DND-41 (cell line): ENCODE measurements at regions not wholly inside any gene's neighbourhood (a gene's known extent, or its start where the extent isn't known, plus 50 kb on each side); places are given as distances from the start of the nearest gene placed in this dataset.
"Not testable (repeated sequence)": the region's sequence is repeated elsewhere in the genome, so short reads cannot be mapped to it uniquely, and the experiment has no call there.

ENCODE experiments used
- ATAC-seq: fragments of 200-7000 bp; cut with Tn5 transposase; 3 replicates; pipeline ENCODE4 v1.9.1; 2021; ENCODE audit warnings: low read depth; ENCODE audit not compliant: insufficient read depth
- DNase-seq: peaks from one replicate; pipeline ENCODE4 v3.0.0-alpha.2; 2020
- H2AFZ ChIP-seq: 2 replicates; pipeline ENCODE4 v1.6.0; 2012; ENCODE audit warnings: low read depth, low read length
- H3K27ac ChIP-seq: 2 replicates; pipeline ENCODE4 v1.5.1; 2012; ENCODE audit warnings: low read length, inconsistent platforms
- H3K27me3 ChIP-seq: fragments of 200-600 bp; sonication (generic); 2 replicates; pipeline ENCODE4 v1.6.0; 2012; ENCODE audit warnings: low read length, mild to moderate bottlenecking, inconsistent platforms; ENCODE audit not compliant: insufficient read depth, poor library complexity
- H3K36me3 ChIP-seq: 2 replicates; pipeline ENCODE4 v1.5.1; 2012; ENCODE audit warnings: low read length, inconsistent platforms; ENCODE audit not compliant: insufficient read depth
- H3K4me1 ChIP-seq: 2 replicates; pipeline ENCODE4 v1.5.1; 2012; ENCODE audit warnings: mild to moderate bottlenecking, low read length; ENCODE audit not compliant: insufficient read depth
- H3K4me2 ChIP-seq: 2 replicates; pipeline ENCODE4 v1.6.0; 2012; ENCODE audit warnings: mild to moderate bottlenecking, moderate library complexity, low read length, inconsistent platforms; ENCODE audit not compliant: insufficient read depth
- H3K4me3 ChIP-seq, 2 experiments: fragments of 200-600 bp in 1 of 2; shearing (Covaris generic) in 1 of 2; 2 replicates each; pipeline ENCODE4 v1.5.1; 2012 to 2016; ENCODE audit warnings: inconsistent platforms in 2 of 2, low read length in 2 of 2, mild to moderate bottlenecking in 2 of 2, low read depth in 1 of 2, moderate library complexity in 1 of 2
- H3K79me2 ChIP-seq: 2 replicates; pipeline ENCODE4 v1.6.0; 2012; ENCODE audit warnings: low read length, inconsistent platforms; ENCODE audit not compliant: insufficient read depth
- H3K9ac ChIP-seq: 2 replicates; pipeline ENCODE4 v1.6.0; 2012; ENCODE audit warnings: low read depth, mild to moderate bottlenecking, inconsistent platforms, low read length, moderate library complexity
- H3K9me3 ChIP-seq: 2 replicates; pipeline ENCODE4 v1.5.1; 2012; ENCODE audit warnings: low read length, moderate library complexity, mild to moderate bottlenecking, inconsistent platforms; ENCODE audit not compliant: insufficient read depth, severe bottlenecking
- H4K20me1 ChIP-seq: 2 replicates; pipeline ENCODE4 v1.6.0; 2012; ENCODE audit warnings: low read length; ENCODE audit not compliant: insufficient read depth
- CTCF ChIP-seq: IDR thresholded peaks from 2 replicates; pipeline ENCODE4 v1.5.1; 2012; ENCODE audit warnings: borderline replicate concordance, low read length, moderate library complexity, mild to moderate bottlenecking; ENCODE audit not compliant: poor library complexity, severe bottlenecking; ENCODE audit errors: extremely low read depth
- EZH2 ChIP-seq: IDR thresholded peaks from 3 replicates; pipeline ENCODE4 v1.6.1; 2012; ENCODE audit warnings: borderline replicate concordance, low read depth, mild to moderate bottlenecking, moderate library complexity, low read length, inconsistent platforms; ENCODE audit not compliant: severe bottlenecking

- Histone ChIP-seq H3K9ac (no peak overlapping the region), H2AFZ (no peak overlapping the region), H3K27ac (no peak overlapping the region), H3K4me1 (no peaks in the 10 kb centered on the region), H4K20me1 (no peaks in the 10 kb centered on the region), H3K4me3 (no peak overlapping the region), H3K79me2 (no peaks in the 10 kb centered on the region), H3K36me3 (no peaks in the 10 kb centered on the region), H3K27me3 (no peaks in the 10 kb centered on the region), H3K4me2 (no peak overlapping the region), H3K9me3 (no peaks in the 10 kb centered on the region)
- no peak for ATAC-seq
- TF ChIP-seq CTCF (no peak), EZH2 (no peak)
- no peak for DNase-seq
Measured at GRCh38 chr9:107577140-107577776, 87.7 kb upstream of the KLF4 start.

DNA sequence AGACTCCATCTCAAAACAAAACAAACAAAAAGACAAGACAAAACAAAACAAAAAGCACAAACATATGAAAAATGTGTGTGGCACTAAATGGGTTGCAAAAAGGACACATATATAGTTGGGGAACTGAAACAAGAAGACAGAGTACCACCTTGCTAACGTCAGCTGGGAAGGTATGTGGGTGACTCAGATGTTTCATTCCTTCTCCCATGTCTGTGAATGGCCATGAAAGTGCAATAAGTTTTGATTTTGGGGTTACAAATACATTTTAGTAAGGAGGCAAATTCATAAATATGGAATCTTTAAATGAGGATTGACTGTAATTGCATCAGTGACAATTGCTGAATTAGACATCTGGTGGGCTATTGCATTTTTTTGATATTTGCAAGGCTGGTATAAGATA lies 81.6 kb upstream of the KLF4 start:
- H3K79me2 ChIP-seq = no peaks in the 10 kb centered on the region
- H4K20me1 ChIP-seq = no peaks in the 10 kb centered on the region
- TF ChIP-seq EZH2 = no peak
- TF ChIP-seq CTCF = no peak
- H3K9ac ChIP-seq = no peak overlapping the region
- DNase-seq = no peak
- no peak for ATAC-seq
- H3K4me1 ChIP-seq = no peaks in the 10 kb centered on the region
- no peaks in the 10 kb centered on the region for H3K27me3 ChIP-seq
- no peak overlapping the region for H2AFZ ChIP-seq
- H3K9me3 ChIP-seq = no peaks in the 10 kb centered on the region
- no peak overlapping the region for H3K4me2 ChIP-seq
- no peak overlapping the region for H3K4me3 ChIP-seq
- no peaks in the 10 kb centered on the region for H3K36me3 ChIP-seq
- no peak overlapping the region for H3K27ac ChIP-seq

DNA sequence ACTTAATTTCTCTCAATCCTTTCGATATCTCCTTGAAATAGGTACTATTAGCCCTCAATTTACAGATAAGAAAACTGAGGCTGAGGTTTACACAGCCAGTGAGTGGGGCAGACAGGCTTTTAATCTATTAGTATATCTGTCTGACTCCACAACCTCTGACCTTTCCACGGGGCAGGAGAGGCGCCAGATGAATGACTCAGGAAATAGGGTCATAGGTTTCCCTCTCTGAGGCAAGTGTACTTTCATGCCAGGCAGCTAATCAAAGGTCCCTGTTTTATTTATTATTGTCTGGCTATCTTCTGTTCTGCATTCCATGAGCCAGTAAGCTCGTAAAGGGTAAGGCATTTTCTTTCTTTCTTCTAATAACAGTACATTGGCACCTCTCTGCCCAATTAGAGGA lies 79.6 kb upstream of the KLF4 start:
- DNase-seq (no peak), ATAC-seq (no peak)
- no peak overlapping the region for H3K27ac ChIP-seq
- no peak overlapping the region for H3K4me2 ChIP-seq
- TF ChIP-seq EZH2 = no peak
- no peaks in the 10 kb centered on the region for H3K36me3 ChIP-seq
- no peaks in the 10 kb centered on the region for H4K20me1 ChIP-seq
- no peaks in the 10 kb centered on the region for H3K9me3 ChIP-seq
- H3K27me3 ChIP-seq = no peaks in the 10 kb centered on the region
- H2AFZ ChIP-seq = no peak overlapping the region
- no peaks in the 10 kb centered on the region for H3K4me1 ChIP-seq
- no peak overlapping the region for H3K4me3 ChIP-seq
- H3K9ac ChIP-seq = no peak overlapping the region
- H3K79me2 ChIP-seq = no peaks in the 10 kb centered on the region

DNA sequence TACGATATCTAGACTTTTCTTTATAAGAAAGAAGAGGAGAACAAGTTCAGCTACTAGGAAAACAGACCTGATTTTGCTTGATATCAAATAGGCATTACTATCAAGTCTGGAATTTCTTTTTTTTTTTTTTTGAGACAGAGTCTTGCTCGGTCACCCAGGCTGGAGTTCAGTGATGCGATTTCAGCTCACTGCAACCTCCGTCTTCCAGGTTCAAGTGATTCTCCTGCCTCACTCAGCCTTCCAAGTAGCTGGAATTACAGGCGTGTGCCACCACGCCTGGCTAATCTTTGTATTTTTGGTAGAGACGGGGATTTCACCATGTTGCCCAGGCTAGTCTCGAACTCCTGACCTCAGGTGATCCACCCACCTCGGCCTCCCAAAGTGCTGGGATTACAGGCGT lies 78.8 kb upstream of the KLF4 start:
- not testable (repeated sequence) for H4K20me1 ChIP-seq, H3K4me2 ChIP-seq, DNase-seq, H3K4me1 ChIP-seq, H3K27ac ChIP-seq, H3K79me2 ChIP-seq, H2AFZ ChIP-seq, ATAC-seq, H3K4me3 ChIP-seq, H3K36me3 ChIP-seq, H3K9me3 ChIP-seq, H3K27me3 ChIP-seq, H3K9ac ChIP-seq
